Transverse colon (tissue), 4 donors: ENCODE measurements at regions not wholly inside any gene's neighbourhood (a gene's known extent, or its start where the extent isn't known, plus 50 kb on each side); places are given as distances from the start of the nearest gene placed in this dataset.

Experiments used
- DNase-seq: peaks from one replicate; pipeline ENCODE4 v3.0.0-alpha.2; 2019
- H3K27ac ChIP-seq, 4 donors: fragments of 200-600 bp; sonication (generic); 2 replicates each; pipeline ENCODE4 v1.5.1; 2016 to 2018; ENCODE audit warnings: inconsistent platforms in 4 of 4
- H3K27me3 ChIP-seq: fragments of 200-600 bp; sonication (generic); 2 replicates; pipeline ENCODE4 v1.5.1; 2017; ENCODE audit warnings: inconsistent platforms
- H3K36me3 ChIP-seq, 4 donors: fragments of 200-600 bp; sonication (generic); 2 replicates each; pipeline ENCODE4 v1.5.1; 2017 to 2019; ENCODE audit warnings: inconsistent platforms in 4 of 4
- H3K4me1 ChIP-seq, 4 donors: fragments of 200-600 bp; sonication (generic); 2 replicates each; pipeline ENCODE4 v1.5.1; 2017 to 2020; ENCODE audit warnings: inconsistent platforms in 4 of 4
- H3K4me3 ChIP-seq, 4 donors: fragments of 200-600 bp; sonication (generic); 1 replicate in 1 of 4; 2 replicates in 3 of 4; pipeline versions ENCODE4 v1.5.1 to v1.6.1; 2017 to 2019; ENCODE audit warnings: inconsistent platforms in 4 of 4
- H3K9me3 ChIP-seq, 2 donors: fragments of 200-600 bp; sonication (generic); 2 replicates each; pipeline ENCODE4 v1.5.1; 2017 to 2019; ENCODE audit warnings: inconsistent platforms in 2 of 2
- CTCF ChIP-seq, 5 experiments: fragments of 200-600 bp in 3 of 5; fragments of 450-650 bp in 2 of 5; sonication (generic) in 3 of 5; IDR thresholded peaks; 1 replicate in 2 of 5; 2 replicates in 3 of 5; pipeline ENCODE4 v1.5.1; 2016 to 2017; ENCODE audit warnings: antibody characterized with exemption in 5 of 5, inconsistent platforms in 3 of 5, mild to moderate bottlenecking in 2 of 5, moderate library complexity in 1 of 5
- EP300 ChIP-seq: sonication (generic); formaldehyde crosslinking; IDR thresholded peaks from one replicate; pipeline ENCODE4 v1.6.1; 2017; ENCODE audit warnings: antibody characterized with exemption, low read depth
- POLR2A ChIP-seq: fragments of 450-650 bp; IDR thresholded peaks from one replicate; pipeline ENCODE4 v1.6.1; 2016; ENCODE audit warnings: antibody characterized with exemption, mild to moderate bottlenecking, moderate library complexity
- POLR2AphosphoS5 ChIP-seq, 3 donors: sonication (generic); formaldehyde crosslinking; IDR thresholded peaks; one replicate each; pipeline ENCODE4 v1.6.1; 2016; ENCODE audit warnings: antibody characterized with exemption in 3 of 3
- WGBS, 2 donors: methylation state at CpG; one replicate each; pipeline ENCODE4 v1.1.5; 2018; ENCODE audit warnings: low coverage in 1 of 2; 5-methylcytosine and 5-hydroxymethylcytosine counted together
- in situ Hi-C, 4 donors: fragments of 200-750 bp; cut with MboI; loops; one replicate each; pipeline versions ENCODE4 v1.15.0 to v1.15.1; 2017; ENCODE audit warnings: low sequenced_read_pairs in 3 of 4, low pct_ligation_motif_present in 1 of 4, low pct_unique_long_range_greater_than_20kb in 1 of 4
- intact Hi-C: fragments of 100-400 bp; cut with DNase I; formaldehyde crosslinking; loops from one replicate; pipeline ENCODE4 v1.15.1; 2023; ENCODE audit warnings: low total_unique reads

GRCh38 chr21:15206514-15206913 lies 141.7 kb upstream of the NRIP1 start:
- Histone ChIP-seq H3K4me1 (peaks cover 0 to 7% (median 0%) of the 10 kb centered on the region in 4 donors), H3K4me3 (no peak overlapping the region), H3K27me3 (no peaks in the 10 kb centered on the region), H3K36me3 (no peaks in the 10 kb centered on the region), H3K27ac (no peak overlapping the region), H3K9me3 (no peaks in the 10 kb centered on the region)
- no peak for DNase-seq
- in situ Hi-C loops (no loop called here), intact Hi-C loops (no loop called here)
- 66 to 72% methylated on average over 5 of the region's 5 CpGs for WGBS, 2 donors
- TF ChIP-seq CTCF (IDR thresholded peaks at IDR 0.05) (no peak), POLR2A (no peak), EP300 (no peak), POLR2AphosphoS5 (IDR thresholded peaks at IDR 0.05) (no peak)

DNA sequence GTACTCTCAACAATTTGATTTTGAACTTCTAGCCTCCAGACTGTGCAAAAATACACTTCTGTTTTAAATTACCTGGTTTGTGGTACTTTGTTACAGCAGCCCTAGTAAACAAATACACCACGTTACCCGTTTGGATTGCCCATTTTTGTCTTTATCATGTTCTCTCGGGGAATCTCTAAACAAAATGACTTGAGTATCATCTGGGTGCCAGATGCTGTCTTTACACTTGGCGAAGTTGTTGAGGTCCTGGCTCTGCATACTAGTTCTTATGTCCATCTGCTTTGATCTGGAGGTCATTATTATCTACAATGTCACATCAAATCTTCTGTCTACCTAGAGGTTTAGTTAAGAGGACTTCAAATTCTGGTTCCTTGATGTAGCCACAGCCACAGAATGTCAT lies 142.4 kb upstream of the NRIP1 start:
- in situ Hi-C loops (no loop called here), intact Hi-C loops (no loop called here)
- 60 to 93% methylated on average over 1 to 4 of the region's 4 CpGs for WGBS, 2 donors
- H3K36me3 ChIP-seq, result no peaks in the 10 kb centered on the region
- peaks cover 0 to 7% (median 0%) of the 10 kb centered on the region in 4 donors for H3K4me1 ChIP-seq
- no peak overlapping the region for H3K27ac ChIP-seq
- no peak for DNase-seq
- no peaks in the 10 kb centered on the region for H3K9me3 ChIP-seq
- no peak overlapping the region for H3K4me3 ChIP-seq
- H3K27me3 ChIP-seq, result no peaks in the 10 kb centered on the region
- TF ChIP-seq POLR2AphosphoS5 (IDR thresholded peaks at IDR 0.05) (no peak), CTCF (IDR thresholded peaks at IDR 0.05) (no peak), POLR2A (no peak), EP300 (no peak)

- intact Hi-C loops, result no loop called here
- DNase-seq, result no peak
- WGBS, 2 donors, result 93 to 98% methylated on average over 7 to 13 of the region's 13 CpGs
- peaks cover 0 to 7% (median 0%) of the 10 kb centered on the region in 4 donors for H3K4me1 ChIP-seq
- no peaks in the 10 kb centered on the region for H3K27me3 ChIP-seq
- H3K9me3 ChIP-seq, result no peaks in the 10 kb centered on the region
- TF ChIP-seq EP300 (no peak), POLR2AphosphoS5 (IDR thresholded peaks at IDR 0.05) (no peak), POLR2A (no peak), CTCF (IDR thresholded peaks at IDR 0.05) (no peak)
- no peak overlapping the region for H3K4me3 ChIP-seq
- in situ Hi-C loops, result no loop called here
- H3K36me3 ChIP-seq, result no peaks in the 10 kb centered on the region
- H3K27ac ChIP-seq, result no peak overlapping the region
These were observed 143.0 kb upstream of the NRIP1 start for GRCh38 chr21:15207635-15208370.

DNA sequence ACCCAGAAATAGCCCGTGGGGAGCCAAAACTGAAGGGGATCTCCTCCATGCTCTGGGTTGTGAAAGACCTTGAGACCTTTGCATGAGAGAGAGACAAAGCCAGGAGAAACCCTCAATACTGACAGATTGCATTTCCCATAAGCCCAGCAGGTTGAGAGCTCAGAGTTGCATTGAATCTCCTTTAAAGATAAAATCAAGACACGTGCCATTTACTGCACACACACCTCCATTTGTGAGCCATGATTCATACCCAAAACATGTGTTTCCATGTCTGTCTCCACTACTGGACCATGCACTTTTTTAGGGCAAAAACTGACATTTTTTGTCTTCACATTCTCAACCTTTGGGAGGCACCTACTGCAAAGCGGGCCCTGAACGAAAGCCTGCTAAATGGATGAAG lies 144.0 kb upstream of the NRIP1 start:
- Histone ChIP-seq H3K4me1 (peaks cover 0 to 7% (median 0%) of the 10 kb centered on the region in 4 donors), H3K27ac (no peak overlapping the region), H3K36me3 (no peaks in the 10 kb centered on the region), H3K9me3 (no peaks in the 10 kb centered on the region), H3K27me3 (no peaks in the 10 kb centered on the region), H3K4me3 (no peak overlapping the region)
- WGBS, 2 donors, result 95 to 100% methylated on average over 1 to 4 of the region's 4 CpGs
- TF ChIP-seq EP300, result no peak
- TF ChIP-seq POLR2AphosphoS5 (IDR thresholded peaks at IDR 0.05), result no peak
- no peak for TF ChIP-seq CTCF (IDR thresholded peaks at IDR 0.05)
- no peak for TF ChIP-seq POLR2A
- intact Hi-C loops (no loop called here), in situ Hi-C loops (no loop called here)
- no peak for DNase-seq
